PC-9 (cell line): ENCODE measurements at regions not wholly inside any gene's neighbourhood (a gene's known extent, or its start where the extent isn't known, plus 50 kb on each side); places are given as distances from the start of the nearest gene placed in this dataset.

Experiments used
- CTCF ChIP-seq: fragments of 200-600 bp; sonication (generic); conservative IDR thresholded peaks from 2 replicates; pipeline ENCODE4 v1.6.1; 2017; ENCODE audit warnings: mixed run types, antibody characterized with exemption, mild to moderate bottlenecking, moderate library complexity
- EZH2 ChIP-seq: fragments of 200-600 bp; sonication (generic); IDR thresholded peaks from 2 replicates; pipeline ENCODE4 v1.8.0; 2017; ENCODE audit warnings: antibody characterized with exemption, low read depth

- TF ChIP-seq CTCF (no peak), EZH2 (no peak)
These were observed 132.1 kb downstream of the MACROH2A1 start for GRCh38 chr5:135266975-135267374.
